ENCODE measurements at regions not wholly inside any gene's neighbourhood (a gene's known extent, or its start where the extent isn't known, plus 50 kb on each side); places are given as distances from the start of the nearest gene placed in this dataset.

GRCh38 chr5:4356201-4356600, 760.6 kb downstream of the IRX1 start:
- no peaks in the 10 kb centered on the region for H3K9me3 ChIP-seq
- DNase-seq = no peak
- intact Hi-C loops (cut with DNase I) = no loop called here
- WGBS, 2 donors = 74 to 83% methylated on average over 6 of the region's 6 CpGs
- no peaks in the 10 kb centered on the region for H3K4me1 ChIP-seq
- TF ChIP-seq, protein P1, sequence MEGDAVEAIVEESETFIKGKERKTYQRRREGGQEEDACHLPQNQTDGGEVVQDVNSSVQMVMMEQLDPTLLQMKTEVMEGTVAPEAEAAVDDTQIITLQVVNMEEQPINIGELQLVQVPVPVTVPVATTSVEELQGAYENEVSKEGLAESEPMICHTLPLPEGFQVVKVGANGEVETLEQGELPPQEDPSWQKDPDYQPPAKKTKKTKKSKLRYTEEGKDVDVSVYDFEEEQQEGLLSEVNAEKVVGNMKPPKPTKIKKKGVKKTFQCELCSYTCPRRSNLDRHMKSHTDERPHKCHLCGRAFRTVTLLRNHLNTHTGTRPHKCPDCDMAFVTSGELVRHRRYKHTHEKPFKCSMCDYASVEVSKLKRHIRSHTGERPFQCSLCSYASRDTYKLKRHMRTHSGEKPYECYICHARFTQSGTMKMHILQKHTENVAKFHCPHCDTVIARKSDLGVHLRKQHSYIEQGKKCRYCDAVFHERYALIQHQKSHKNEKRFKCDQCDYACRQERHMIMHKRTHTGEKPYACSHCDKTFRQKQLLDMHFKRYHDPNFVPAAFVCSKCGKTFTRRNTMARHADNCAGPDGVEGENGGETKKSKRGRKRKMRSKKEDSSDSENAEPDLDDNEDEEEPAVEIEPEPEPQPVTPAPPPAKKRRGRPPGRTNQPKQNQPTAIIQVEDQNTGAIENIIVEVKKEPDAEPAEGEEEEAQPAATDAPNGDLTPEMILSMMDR (IDR thresholded peaks at IDR 0.05) = no peak
- TF ChIP-seq POLR2A (IDR thresholded peaks at IDR 0.05) = no peak
- no peak overlapping the region for H3K4me3 ChIP-seq (replicated peaks in 1 of 3)
- H3K27me3 ChIP-seq = no peaks in the 10 kb centered on the region
- no peak overlapping the region for H3K27ac ChIP-seq
- no peaks in the 10 kb centered on the region for H3K36me3 ChIP-seq

DNA sequence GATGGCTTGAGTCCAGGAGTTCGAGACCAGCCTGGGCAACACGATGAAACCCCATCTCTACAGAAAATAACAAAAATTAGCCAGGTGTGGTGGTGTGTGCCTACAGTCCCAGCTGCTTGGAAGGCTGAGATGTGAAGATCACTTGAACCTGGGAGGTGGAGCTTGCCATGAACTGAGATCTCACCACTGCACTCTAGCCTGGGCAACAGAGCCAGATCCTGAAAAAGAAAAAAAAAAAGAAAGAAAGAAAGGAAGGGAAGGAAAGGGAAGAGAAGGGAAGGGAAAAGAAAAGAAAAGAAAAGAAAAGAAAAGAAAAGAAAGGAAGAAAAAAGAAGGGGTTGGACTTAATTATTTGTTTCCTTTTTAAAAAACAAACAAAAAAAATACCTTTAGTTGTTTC, 764.2 kb downstream of the IRX1 start:
- Histone ChIP-seq H3K36me3 (no peaks in the 10 kb centered on the region), H3K4me1 (no peaks in the 10 kb centered on the region), H3K4me3 (replicated peaks in 1 of 3) (no peak overlapping the region), H3K9me3 (no peaks in the 10 kb centered on the region), H3K27ac (no peak overlapping the region), H3K27me3 (no peaks in the 10 kb centered on the region)
- intact Hi-C loops (cut with DNase I) = no loop called here
- TF ChIP-seq, protein P1 (IDR thresholded peaks at IDR 0.05) = no peak
- TF ChIP-seq POLR2A (IDR thresholded peaks at IDR 0.05) = no peak
- no peak for DNase-seq
- 90 to 93% methylated on average over 2 of the region's 2 CpGs for WGBS, 2 donors

DNA sequence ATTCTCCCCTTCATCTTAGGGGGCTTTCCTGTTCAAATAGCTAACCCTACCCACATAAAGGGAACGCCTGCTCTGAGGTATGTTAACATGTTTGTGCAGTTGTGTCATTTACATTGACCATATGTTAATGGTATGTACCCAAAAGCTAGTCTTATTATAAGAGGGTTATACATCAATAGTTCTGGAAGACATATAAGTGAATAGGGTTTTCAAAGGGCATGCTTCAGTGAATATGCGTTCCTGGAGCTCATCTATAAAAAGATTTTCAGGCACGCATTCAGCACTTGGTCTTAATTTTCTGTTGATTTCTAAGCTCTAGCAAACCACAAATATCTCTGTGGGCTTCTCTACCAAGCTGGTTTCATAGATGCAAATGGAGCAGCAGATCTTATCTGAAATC, 766.1 kb downstream of the IRX1 start:
- WGBS, 2 donors = 85 to 86% methylated on average over 3 of the region's 3 CpGs
- no peak for TF ChIP-seq POLR2A (IDR thresholded peaks at IDR 0.05)
- TF ChIP-seq, protein P1 (IDR thresholded peaks at IDR 0.05) = no peak
- Histone ChIP-seq H3K4me3 (replicated peaks in 1 of 3) (no peak overlapping the region), H3K36me3 (no peaks in the 10 kb centered on the region), H3K4me1 (no peaks in the 10 kb centered on the region), H3K27ac (no peak overlapping the region), H3K9me3 (no peaks in the 10 kb centered on the region), H3K27me3 (no peaks in the 10 kb centered on the region)
- intact Hi-C loops (cut with DNase I) = no loop called here
- DNase-seq = no peak

GRCh38 chr5:4362411-4362810, 766.8 kb downstream of the IRX1 start:
- WGBS, 2 donors = 70 to 77% methylated on average over 2 of the region's 2 CpGs
- intact Hi-C loops (cut with DNase I) = no loop called here

GRCh38 chr5:4363045-4363444, 767.4 kb downstream of the IRX1 start:
- TF ChIP-seq POLR2A (IDR thresholded peaks at IDR 0.05) = no peak
- TF ChIP-seq, protein P1 (IDR thresholded peaks at IDR 0.05) = no peak

More at GRCh38 chr5:4362411-4362810, 766.8 kb downstream of the IRX1 start:
- Histone ChIP-seq H3K36me3 (no peaks in the 10 kb centered on the region), H3K27me3 (no peaks in the 10 kb centered on the region), H3K4me3 (replicated peaks in 1 of 3) (no peak overlapping the region), H3K27ac (no peak overlapping the region), H3K9me3 (no peaks in the 10 kb centered on the region), H3K4me1 (no peaks in the 10 kb centered on the region)
- no peak for DNase-seq
- TF ChIP-seq, protein P1 (IDR thresholded peaks at IDR 0.05) = no peak
- TF ChIP-seq POLR2A (IDR thresholded peaks at IDR 0.05) = no peak

More at GRCh38 chr5:4363045-4363444, 767.4 kb downstream of the IRX1 start:
- Histone ChIP-seq H3K4me1 (no peaks in the 10 kb centered on the region), H3K27ac (no peak overlapping the region), H3K4me3 (replicated peaks in 1 of 3) (no peak overlapping the region), H3K9me3 (no peaks in the 10 kb centered on the region), H3K27me3 (no peaks in the 10 kb centered on the region), H3K36me3 (no peaks in the 10 kb centered on the region)
- intact Hi-C loops (cut with DNase I) = no loop called here
- no peak for DNase-seq
- 25 to 30% methylated on average over 2 of the region's 2 CpGs for WGBS, 2 donors

Data from thyroid gland (tissue), 4 donors.